DOHH2 (cell line): ENCODE measurements at regions not wholly inside any gene's neighbourhood (a gene's known extent, or its start where the extent isn't known, plus 50 kb on each side); places are given as distances from the start of the nearest gene placed in this dataset.

Source experiments
- EZH2phosphoT487 ChIP-seq: fragments of 200-600 bp; sonication (generic); IDR thresholded peaks from 2 replicates; pipeline ENCODE4 v1.6.1; 2017; ENCODE audit warnings: borderline replicate concordance, mild to moderate bottlenecking, antibody characterized with exemption, low read length, moderate library complexity, mixed read lengths
- TF ChIP-seq, protein P1 (sequence below): fragments of 200-600 bp; sonication (generic); IDR thresholded peaks from one replicate; pipeline ENCODE4 v1.5.1; 2014; ENCODE audit warnings: antibody characterized with exemption, mild to moderate bottlenecking, low read depth, low read length; ENCODE audit not compliant: poor library complexity, severe bottlenecking

DNA sequence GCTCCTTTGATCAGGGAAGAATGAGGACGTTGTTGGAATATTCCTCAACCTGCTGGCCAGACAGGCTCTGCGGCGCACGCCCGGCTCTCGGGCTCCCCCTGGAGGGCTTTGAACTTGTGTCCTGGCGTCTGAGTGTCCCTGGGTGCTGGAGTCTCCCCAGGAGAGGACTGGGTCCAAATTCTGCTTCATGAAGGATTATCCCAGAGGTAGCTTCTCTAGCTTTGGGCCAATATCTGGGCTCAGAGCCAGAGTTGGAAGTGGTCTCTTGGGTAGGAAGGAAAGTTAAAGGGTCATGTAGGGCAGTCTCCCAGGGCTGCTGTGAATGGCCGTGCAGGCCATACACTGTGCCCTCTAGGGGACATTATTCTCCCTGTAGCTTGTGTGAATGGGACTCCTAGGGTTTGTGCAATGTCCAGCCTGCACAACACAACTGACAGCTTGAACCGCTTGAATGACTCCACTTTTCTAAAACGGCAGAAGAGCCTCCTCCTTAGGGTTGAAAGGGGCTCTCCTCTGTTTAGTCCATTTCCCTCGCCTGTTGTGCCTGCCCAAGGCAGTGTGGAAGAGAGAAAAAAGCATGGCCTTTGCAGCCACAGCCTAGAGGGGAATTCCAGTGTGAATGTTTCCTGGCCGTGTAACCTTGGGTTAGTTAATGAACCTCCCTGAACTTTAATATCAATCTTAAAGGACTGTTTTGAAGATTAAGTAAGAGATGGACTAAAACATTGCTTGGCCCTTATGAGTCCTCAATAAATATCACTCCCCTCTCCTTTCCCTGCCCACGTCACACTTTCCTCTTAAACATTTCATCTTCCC, 111.2 kb upstream of the THY1 start:
- TF ChIP-seq, protein P1, sequence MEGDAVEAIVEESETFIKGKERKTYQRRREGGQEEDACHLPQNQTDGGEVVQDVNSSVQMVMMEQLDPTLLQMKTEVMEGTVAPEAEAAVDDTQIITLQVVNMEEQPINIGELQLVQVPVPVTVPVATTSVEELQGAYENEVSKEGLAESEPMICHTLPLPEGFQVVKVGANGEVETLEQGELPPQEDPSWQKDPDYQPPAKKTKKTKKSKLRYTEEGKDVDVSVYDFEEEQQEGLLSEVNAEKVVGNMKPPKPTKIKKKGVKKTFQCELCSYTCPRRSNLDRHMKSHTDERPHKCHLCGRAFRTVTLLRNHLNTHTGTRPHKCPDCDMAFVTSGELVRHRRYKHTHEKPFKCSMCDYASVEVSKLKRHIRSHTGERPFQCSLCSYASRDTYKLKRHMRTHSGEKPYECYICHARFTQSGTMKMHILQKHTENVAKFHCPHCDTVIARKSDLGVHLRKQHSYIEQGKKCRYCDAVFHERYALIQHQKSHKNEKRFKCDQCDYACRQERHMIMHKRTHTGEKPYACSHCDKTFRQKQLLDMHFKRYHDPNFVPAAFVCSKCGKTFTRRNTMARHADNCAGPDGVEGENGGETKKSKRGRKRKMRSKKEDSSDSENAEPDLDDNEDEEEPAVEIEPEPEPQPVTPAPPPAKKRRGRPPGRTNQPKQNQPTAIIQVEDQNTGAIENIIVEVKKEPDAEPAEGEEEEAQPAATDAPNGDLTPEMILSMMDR: peak; percentile 100
- no peak for TF ChIP-seq EZH2phosphoT487
